G401 (cell line): ENCODE measurements at regions not wholly inside any gene's neighbourhood (a gene's known extent, or its start where the extent isn't known, plus 50 kb on each side); places are given as distances from the start of the nearest gene placed in this dataset.

Source experiments
- DNase-seq: peaks from one replicate; pipeline ENCODE4 v3.0.0-alpha.2; 2015; ENCODE audit warnings: low spot score
- in situ Hi-C: cut with HindIII; loops from 2 replicates; pipeline ENCODE4 v1.10.0; 2016; ENCODE audit warnings: low sequenced_read_pairs, mixed read lengths

DNA sequence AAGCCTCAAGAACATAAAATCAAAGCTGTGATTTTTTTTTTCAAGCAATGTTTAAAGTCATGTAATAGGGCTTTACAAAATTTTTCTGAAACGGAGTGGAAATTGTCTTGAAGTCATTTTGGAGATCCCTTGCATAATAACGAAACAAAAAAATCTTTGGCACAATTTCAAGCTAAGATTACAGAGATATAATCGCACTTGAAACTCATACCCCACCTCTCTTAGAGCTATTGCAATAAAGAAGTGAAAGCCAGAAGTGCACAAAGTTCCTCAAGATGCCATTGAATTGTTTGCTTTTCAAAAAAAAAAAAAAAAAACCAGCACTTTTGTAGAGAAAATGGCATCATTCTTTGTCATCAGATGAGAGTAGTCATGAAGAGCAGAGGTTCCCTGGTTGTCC is 152.3 kb downstream of the PAX3 start:
- in situ Hi-C loops: no loop called here

DNA sequence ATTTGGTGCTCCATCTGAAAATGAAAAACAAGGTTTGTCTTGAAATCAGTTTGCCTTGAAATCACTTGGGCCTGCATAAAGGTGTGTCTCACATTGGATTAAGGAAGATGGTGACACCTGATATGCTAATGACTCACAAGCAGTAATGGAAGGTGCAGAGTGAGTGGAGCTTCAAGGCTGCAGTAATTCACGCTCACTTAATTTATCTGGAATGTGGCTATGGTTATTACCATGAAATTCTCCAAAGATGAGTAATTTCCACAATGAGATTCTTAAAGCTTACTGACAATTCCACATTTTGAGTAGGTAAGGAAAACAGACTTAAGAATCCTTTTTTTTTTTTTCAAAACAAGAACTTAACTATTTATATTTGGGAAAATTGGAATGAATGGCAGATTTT is 156.8 kb downstream of the PAX3 start:
- no peak for DNase-seq
- in situ Hi-C loops: no loop called here

More for the DNA sequence above, 152.3 kb downstream of the PAX3 start:
- no peak for DNase-seq

- in situ Hi-C loops: no loop called here
- no peak for DNase-seq
These were observed 162.6 kb downstream of the PAX3 start for GRCh38 chr2:222136106-222136630.

DNA sequence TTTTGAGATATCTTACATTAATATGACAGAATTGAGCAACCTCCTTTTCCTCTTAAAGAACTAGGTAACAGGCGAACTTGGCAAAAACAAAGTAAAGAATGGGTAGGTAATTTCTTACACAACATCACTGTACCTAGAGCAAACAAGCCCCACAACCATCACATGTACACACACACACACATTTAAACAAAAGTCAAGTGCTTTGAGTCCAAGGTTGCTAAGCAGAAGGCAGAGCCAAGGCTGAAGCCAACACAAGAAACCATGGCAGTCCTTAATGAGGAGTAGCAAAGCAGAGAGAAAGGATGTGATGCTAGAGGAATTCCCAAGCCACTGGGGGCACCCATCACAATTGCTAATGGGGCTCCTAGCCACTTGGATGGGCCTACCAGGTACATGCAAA is 164.1 kb downstream of the PAX3 start:
- DNase-seq: no peak
- in situ Hi-C loops: no loop called here

- no peak for DNase-seq
- in situ Hi-C loops: no loop called here
These were observed 164.9 kb downstream of the PAX3 start for GRCh38 chr2:222133897-222134296.

- in situ Hi-C loops: no loop called here
- no peak for DNase-seq
These were observed 167.9 kb downstream of the PAX3 start for GRCh38 chr2:222130855-222131254.

DNA sequence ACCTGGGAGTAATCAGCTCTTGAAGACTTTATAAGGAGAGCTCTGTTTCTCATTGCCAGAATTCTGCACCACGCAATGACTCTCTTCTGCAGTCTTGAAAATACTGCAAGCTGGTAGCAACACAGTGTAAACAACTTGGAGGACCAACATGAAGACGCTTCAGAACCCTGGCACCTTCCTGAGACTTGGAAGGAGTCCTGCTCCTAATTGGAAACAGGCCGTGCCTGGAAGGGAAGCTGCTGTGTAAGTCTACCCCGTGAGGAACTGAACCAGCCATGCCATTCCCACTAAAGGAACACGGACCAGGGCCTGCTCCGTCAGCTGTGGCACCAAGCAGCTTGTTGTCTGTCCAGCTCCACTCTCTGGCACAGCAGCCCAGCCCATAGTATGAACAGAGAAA is 171.1 kb downstream of the PAX3 start:
- DNase-seq: no peak
- in situ Hi-C loops: no loop called here

- in situ Hi-C loops: no loop called here
- DNase-seq: no peak
These were observed 177.9 kb downstream of the PAX3 start for GRCh38 chr2:222120933-222121332.

- no peak for DNase-seq
- in situ Hi-C loops: no loop called here
These were observed 183.5 kb downstream of the PAX3 start for GRCh38 chr2:222115296-222115695.

DNA sequence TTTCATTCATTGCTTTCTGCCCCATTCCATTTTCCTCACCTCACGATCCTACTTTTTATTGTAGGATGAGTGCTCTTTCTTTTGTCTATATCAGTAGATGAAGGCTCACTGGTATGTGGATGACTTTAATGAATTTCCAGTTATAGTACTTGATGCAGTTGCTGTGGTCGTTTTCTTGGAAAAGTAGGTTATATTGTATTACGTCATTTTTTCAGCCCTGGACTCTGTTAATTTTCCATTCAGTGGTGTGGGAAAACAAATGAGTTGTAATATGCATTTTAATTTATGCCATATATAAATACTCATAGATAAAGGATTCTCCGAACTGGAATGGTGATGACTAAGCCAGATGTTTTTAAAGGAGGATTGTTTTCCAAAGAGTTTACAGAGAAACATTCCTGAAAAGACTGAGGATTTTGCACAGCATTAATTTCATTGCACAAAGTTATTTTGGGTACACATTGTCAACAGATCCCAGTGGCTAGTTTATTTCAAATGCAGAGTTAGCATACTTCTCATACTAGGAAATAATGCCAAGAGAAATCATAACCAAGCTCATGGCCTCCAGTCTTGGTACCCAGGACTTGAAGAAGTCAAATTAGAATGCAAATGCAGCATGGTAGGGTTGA is 189.7 kb downstream of the PAX3 start:
- DNase-seq: no peak
- in situ Hi-C loops: no loop called here

DNA sequence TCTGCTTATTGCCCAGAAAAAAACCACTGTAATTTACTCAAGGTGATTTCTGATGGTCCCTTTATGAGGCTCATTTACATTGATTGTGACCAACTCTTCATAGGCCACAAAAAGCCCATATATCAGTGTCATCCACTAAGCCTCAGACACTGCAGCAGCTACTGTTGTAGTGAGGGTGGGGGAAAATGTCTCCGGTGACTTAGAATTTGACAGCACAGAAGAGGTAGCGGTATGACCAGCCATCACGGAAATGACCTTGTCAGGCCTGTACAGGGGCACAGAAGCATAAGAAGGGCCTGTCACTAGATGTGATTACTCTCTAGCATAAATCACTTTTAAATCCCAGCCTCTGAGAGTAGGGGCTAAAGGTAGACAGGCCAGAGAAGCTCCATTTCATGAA is 190.3 kb downstream of the PAX3 start:
- no peak for DNase-seq
- in situ Hi-C loops: no loop called here

- no peak for DNase-seq
- in situ Hi-C loops: no loop called here
These were observed 193.8 kb downstream of the PAX3 start for GRCh38 chr2:222105046-222105445.

DNA sequence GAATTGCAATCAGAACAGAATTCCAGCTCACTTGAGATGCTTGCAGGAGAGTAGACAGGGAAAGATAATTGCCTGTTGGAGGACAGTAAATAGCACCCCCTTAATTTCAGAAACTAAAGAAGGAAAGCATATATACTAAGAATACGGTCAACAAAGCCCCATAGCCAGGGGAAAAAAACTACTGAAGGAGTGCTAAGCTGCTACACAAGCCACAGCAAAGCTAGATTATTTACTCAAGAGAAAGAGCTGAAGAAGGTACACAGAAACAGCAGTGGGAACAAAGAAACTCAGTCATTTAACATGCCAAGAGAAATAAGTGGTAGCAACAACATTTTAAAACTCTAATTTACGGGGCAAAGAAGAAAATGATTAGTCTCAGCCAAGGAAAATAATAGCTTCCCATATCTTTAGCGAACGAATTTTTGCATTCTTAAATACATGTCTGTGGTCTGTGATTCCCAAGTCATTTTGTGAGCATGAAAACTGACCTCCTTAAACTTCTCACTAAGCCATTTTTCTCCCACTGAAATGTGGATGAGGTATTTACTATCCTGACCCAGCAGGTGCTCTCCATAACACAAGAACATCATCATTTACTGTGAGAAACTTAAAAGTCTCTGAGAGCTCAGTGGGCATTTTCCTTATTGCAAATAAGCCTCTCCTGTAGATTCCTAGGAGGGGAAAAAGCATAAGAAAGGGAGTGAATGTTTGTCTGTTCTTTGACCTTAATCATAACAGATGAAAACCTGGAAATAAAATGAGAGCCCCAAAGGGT is 196.0 kb downstream of the PAX3 start:
- in situ Hi-C loops: no loop called here

GRCh38 chr2:222100704-222101699 is 197.8 kb downstream of the PAX3 start:
- in situ Hi-C loops: no loop called here
- DNase-seq: no peak

More for the DNA sequence above, 196.0 kb downstream of the PAX3 start:
- no peak for DNase-seq

DNA sequence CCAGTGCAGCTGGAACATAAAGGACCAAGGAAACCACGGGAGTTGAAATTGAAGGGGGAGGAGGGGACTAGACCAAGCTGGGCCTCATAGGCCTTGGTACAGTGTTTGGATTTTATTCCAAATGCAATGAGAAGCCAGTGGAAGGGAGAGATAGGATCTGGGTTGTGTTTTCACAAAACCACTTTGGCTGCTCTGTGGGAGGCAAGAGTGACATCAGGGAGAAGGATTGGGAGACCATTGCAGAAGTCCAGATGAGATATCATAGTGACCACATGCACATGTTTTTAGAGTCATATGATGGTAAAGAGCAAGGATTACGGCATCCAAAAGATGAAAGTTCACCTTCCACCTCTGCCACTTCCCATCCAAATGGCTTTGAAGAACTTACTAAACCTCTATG is 210.2 kb downstream of the PAX3 start:
- no peak for DNase-seq

DNA sequence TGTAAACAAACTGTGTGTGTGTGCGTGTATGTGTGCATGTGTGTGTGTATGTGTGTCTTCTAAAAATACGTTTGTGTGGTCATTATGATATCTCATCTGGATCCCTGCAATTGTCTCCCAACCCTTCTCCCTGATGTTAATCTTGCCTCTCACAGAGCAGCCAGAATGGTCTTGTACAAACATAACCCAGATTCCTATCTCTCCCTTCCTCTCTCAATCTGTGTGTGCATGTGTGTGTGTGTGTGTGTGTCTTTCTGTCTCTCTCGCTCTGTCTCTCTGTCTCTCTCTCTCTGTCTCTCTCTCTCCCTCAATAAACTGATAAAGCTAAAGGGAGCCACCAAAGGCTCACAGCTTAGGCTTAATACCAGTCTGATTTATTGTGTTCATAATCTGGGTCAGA is 210.8 kb downstream of the PAX3 start:
- in situ Hi-C loops: no loop called here
- no peak for DNase-seq

More for the DNA sequence above, 210.2 kb downstream of the PAX3 start:
- in situ Hi-C loops: no loop called here

DNA sequence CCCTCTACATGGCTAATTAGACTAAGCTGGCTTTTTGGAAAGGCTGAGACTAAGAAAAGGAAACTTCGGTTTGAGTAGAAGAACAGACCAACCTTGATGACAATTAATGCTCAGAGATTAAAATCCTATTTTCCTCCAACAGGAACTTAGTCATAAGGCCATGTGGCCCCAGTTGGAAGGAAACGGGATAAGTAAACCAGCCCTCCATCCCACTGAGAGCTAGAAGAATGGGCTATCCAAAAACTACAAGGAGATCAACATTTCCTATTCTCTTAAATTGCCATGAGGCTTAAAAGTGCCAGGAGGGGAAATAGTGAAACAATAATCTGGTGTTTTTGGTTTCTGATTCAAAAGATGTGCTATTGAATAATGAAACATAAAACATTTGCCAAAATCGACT is 216.6 kb downstream of the PAX3 start:
- DNase-seq: no peak

DNA sequence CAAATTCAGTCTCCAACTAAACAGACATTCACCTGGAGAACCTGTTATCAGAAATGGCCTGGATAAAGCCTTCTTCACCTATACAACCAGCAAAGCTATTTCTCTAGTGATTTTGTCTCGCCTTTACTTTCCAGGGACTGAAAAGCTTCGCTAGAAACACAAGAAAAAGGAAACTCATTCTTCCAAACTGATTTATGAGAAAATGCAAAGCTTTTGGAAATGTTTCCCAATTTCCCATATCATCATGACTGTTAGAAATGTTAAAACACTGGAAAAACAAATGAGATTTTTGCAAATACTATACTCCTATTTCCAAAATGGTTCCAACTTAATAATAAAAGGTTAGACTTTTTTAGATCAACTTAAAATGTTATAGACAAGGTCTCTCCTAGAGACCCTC is 218.7 kb downstream of the PAX3 start:
- no peak for DNase-seq
- in situ Hi-C loops: no loop called here

More for the DNA sequence above, 216.6 kb downstream of the PAX3 start:
- in situ Hi-C loops: no loop called here

DNA sequence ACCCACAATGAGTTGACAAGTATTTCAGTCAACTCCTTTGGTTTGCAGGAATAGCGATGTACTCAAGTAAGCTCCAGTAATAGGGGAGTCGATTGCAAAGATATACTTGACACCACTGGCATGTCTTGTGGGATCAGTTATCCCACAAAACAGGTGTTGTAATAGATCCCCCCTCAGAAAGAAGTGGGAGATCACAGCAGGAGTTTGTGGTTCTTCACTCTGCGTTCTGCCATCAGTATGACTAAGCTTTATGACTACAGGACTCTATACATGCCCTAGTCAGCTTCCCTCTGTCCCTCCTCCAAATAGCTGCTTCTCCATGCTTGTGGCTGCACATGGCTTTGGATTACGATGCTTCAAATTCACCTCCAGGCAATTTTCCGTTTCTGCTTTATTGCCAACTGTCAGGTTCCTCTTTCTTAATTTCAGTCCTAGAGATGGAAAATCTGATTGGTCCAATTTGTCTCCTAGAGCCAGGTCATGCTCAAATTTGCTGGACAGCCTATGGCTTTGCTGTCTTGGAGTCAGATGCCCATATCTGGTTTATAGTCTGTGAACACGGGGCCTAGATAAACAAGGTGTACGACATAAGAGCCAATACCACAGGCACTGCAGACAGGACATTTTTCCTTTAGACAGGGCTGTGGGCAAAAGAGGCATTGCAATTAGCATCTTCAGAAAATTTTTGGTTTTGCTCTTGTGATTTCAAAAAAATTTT is 221.7 kb downstream of the PAX3 start:
- in situ Hi-C loops: no loop called here
- DNase-seq: no peak
